Hepatocyte (in vitro differentiated cells): ENCODE measurements at regions not wholly inside any gene's neighbourhood (a gene's known extent, or its start where the extent isn't known, plus 50 kb on each side); places are given as distances from the start of the nearest gene placed in this dataset.

ENCODE experiments used
- EZH2 ChIP-seq: fragments of 200-600 bp; sonication (generic); IDR thresholded peaks from 2 replicates; pipeline ENCODE4 v1.6.1; 2016; ENCODE audit warnings: antibody characterized with exemption, mild to moderate bottlenecking, borderline replicate concordance
- EZH2phosphoT487 ChIP-seq: fragments of 200-600 bp; sonication (generic); IDR thresholded peaks from one replicate; pipeline ENCODE4 v1.6.1; 2018; ENCODE audit warnings: antibody characterized with exemption, mild to moderate bottlenecking, low read depth, moderate library complexity; ENCODE audit not compliant: unreplicated experiment, severe bottlenecking
- TF ChIP-seq, protein P1 (sequence below): fragments of 200-600 bp; sonication (generic); IDR thresholded peaks from 2 replicates; pipeline ENCODE4 v1.5.1; 2016; ENCODE audit warnings: antibody characterized with exemption, mild to moderate bottlenecking; ENCODE audit not compliant: poor library complexity

DNA sequence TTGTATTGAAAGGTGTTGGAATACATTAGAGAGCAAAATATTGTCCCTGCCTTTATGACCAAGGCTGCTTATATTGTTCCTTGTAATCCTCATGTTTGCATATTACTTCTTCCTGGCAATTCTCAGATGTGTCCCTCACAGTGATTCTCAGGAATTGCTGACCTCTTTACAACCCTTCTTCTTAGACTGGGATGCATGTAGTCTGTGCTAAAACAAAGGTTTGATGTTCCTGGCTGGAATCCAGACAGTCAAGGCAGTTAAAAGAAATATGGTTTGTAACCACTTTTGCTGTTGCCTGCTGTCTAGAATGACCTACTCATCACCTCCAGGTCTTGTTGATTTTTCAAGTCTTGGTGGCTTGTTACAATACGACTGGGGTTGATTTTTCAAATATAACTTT lies 367.6 kb downstream of the HGF start:
- TF ChIP-seq, protein P1, sequence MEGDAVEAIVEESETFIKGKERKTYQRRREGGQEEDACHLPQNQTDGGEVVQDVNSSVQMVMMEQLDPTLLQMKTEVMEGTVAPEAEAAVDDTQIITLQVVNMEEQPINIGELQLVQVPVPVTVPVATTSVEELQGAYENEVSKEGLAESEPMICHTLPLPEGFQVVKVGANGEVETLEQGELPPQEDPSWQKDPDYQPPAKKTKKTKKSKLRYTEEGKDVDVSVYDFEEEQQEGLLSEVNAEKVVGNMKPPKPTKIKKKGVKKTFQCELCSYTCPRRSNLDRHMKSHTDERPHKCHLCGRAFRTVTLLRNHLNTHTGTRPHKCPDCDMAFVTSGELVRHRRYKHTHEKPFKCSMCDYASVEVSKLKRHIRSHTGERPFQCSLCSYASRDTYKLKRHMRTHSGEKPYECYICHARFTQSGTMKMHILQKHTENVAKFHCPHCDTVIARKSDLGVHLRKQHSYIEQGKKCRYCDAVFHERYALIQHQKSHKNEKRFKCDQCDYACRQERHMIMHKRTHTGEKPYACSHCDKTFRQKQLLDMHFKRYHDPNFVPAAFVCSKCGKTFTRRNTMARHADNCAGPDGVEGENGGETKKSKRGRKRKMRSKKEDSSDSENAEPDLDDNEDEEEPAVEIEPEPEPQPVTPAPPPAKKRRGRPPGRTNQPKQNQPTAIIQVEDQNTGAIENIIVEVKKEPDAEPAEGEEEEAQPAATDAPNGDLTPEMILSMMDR: no peak
- no peak for TF ChIP-seq EZH2
- no peak for TF ChIP-seq EZH2phosphoT487
